Non-pigmented ciliary epithelial cell (primary cell): ENCODE measurements at regions not wholly inside any gene's neighbourhood (a gene's known extent, or its start where the extent isn't known, plus 50 kb on each side); places are given as distances from the start of the nearest gene placed in this dataset.
A peak's percentile ranks its signal among the peaks of the same experiment; 100 is the strongest.
"Not testable (repeated sequence)": the region's sequence is repeated elsewhere in the genome, so short reads cannot be mapped to it uniquely, and the experiment has no call there.

Experiments used
- DNase-seq: peaks from one replicate; pipeline ENCODE4 v3.0.0-alpha.2; 2010; ENCODE audit warnings: low read depth

DNA sequence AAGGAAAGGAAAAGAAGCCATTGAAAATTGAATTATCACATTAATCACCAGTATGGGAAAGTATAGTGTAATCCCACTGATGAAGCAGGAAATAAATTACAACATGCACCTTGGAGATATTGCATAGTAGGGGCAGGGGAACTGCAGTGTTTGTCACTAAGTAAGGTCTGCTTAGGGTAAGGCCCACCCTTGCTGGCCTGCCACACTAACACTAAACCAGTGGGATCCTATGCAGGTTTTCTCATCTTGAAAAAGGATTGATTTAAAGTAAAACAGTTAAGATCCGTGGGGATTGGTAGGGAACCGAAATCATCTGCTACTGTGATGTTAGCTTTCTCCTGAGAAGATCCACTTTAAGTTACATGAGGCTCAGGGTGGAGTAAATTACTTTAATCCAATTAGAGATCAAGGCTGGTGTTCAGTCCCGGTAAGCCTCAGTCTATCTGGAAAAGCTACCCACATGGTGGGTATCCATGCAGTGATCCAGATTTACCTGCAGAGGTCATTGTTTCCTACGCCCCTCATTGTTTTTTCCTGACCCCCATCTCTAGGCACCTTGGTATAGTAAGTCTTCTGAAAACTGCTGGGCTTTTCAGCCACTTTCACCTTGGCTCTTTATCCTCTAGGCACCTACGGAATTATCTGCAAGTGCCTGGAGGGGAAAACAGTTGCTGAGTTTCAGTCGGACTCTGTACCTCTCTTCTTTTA is 1014.9 kb upstream of the ATXN8OS start:
- no peak for DNase-seq

DNA sequence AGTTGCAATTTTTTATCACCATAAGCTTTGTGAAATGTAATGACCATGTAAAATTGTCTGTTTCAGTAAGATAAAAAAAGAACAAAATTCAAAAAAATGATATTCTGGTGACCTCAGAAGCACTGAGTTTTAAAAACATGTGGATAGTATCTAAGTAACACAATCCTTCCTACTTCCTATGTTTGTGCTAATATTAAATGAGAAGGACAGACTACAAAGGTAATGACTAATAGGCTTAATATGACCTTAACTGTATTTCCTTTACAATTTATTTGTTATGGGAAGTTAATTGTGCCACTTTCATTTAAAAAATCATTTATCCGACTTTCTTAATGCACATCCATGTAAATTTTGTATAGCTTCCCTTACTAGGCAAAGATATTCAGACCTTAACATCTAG is 1030.4 kb upstream of the ATXN8OS start:
- DNase-seq, result peak; percentile 10

DNA sequence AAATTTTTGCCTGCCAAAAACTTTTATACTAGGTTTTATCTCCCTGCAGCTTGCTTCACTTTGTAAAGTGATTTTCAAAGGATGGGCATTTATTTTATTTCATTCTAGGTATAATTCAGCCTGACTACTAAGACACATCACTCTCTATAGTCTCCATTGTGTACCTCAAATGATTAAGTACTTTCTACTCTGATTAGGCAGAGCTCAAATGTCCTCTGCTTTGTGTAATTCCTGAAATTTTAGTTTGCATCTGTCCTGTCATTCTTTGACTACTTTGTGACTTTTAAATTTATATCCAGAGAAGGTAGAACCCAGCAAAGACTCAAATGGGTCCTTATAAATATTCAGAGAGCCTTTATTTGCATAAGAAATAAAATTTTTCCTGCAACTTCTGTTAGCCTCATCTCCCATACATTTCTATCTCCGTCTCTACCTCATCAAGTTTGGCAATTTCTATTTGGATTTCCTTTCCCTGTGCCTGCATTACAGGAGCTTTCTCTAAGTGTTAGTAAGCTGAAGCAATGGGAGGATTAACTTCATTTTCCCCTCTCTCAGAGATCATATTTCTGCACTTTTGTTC is 1038.0 kb upstream of the ATXN8OS start:
- DNase-seq, result no peak

DNA sequence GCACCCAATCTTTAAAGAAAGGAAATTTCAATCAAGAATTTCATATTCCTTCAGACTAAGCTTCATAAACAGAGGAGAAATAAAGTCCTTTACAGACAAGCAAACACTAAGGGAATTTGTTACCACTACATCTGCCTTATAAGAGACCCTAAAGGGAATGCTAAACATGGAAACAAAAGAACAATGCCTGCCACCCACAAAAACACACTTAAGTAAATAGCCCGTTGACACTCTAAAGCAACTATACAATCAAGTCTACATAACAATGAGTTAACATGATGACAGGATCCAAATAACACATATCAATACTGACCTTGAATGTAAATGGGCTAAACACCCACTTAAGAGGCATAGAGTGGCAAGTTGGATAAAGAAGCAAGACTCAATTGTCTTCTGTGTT is 1056.9 kb upstream of the ATXN8OS start:
- no peak for DNase-seq

DNA sequence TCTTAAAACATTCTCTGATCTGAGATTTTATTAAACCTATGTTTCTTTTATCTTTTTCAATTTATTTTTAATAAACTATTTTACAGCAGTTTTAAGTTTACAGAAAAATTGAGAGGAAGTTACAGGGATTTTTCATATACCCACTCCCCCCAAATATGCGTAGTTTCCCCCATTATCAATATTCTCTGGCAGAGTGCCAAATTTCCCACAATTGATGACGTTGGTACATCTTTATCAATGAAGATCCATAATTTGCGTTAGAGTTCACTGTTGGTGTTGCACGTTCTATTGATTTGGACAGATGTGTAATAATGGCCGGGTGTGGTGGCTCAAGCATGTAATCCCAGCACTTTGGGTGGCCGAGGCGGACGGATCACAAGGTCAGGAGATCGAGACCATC is 1063.0 kb upstream of the ATXN8OS start:
- DNase-seq, result no peak

DNA sequence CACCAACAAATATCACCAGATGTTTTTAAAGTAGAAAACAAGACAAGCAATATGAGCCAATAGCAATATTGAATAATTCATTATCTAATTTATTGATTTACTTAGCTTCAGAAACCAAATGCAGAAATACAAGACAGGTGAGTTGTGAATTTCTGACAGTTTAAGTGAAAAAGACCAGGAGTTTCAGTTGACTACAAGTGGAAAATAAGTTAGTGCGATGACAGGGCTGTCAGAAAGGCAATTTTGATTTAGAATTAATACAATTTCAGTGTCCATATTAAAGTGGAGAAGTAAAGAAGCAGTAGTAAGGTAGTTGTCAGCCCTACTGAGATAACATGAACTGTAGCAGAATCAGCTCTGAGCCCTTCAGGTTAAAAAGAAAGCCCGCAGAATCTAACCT is 1066.7 kb upstream of the ATXN8OS start:
- DNase-seq, result no peak

DNA sequence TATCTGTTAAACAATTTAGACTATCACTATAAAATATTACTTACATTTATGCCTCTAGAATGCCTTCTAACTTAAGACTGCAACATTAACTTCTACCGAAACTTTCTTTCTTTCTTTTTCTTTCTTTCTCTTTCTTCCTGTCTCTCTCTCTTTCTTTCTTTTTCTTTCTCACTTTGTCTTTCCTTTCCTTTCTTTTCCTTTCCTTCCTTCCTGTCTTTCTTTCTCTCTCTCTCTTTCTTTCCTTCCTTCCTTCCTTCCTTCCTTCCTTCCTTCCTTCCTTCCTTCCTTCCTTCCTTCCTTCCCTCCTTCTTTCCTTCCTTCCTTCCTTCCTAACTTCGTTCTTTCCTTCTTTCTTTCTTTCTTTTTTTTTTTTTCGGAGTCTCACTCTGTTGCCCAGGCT is 1071.9 kb upstream of the ATXN8OS start:
- no peak for DNase-seq

DNA sequence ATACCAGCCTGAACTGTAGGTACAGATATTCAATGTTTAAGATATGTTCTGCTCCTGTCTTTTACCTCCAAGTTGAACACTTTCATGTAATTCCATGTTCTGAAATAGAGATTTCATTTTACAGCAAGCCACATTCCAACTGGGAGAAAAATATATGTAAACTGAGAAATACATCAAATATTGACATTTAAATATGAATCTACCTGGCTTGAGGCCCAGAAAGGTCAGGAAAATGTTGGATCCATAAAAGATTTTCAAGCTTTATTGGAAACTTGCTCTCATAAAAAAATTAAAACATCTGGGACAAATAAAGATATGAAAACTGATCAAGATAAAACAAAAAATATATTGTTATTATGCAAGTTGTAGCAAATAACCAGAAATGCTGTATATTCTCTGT is 1078.7 kb upstream of the ATXN8OS start:
- no peak for DNase-seq

DNA sequence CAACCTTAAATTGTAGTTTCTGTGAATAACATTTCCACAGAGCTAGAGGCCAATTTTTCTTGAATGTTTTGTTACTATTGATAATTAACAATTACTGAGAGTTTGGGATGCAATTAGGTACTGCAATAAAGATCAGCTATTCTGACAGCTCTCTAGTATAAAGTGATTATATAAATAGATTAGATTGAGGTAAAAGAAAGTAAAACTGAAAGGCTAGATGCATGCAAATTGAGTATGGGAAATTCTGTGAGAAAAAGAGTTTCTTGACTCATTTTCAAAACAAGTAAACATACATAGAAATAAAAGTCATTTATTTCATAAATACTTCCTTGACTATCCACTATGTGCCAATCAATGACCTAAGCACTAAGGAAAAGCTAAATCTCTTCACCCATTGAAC is 1087.5 kb upstream of the ATXN8OS start:
- no peak for DNase-seq

DNA sequence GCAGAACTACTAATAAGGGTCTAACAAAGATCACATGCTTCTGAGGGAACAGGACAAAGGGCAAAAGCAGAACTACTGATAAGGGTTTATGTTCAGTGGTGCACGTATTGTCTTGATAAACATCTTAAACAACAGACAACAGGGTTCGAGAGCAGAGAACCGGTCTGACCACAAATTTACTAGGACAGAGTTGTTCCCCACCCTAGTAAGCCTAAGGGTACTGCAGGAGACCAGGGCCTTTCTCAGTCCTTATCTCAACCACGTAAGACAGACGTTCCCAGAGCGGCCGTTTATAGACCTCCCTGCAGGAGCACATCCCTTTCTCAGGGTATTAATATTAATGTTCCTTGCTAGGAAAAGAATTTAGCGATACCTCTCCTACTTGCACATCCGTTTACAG is 1089.5 kb upstream of the ATXN8OS start:
- not testable (repeated sequence) for DNase-seq

DNA sequence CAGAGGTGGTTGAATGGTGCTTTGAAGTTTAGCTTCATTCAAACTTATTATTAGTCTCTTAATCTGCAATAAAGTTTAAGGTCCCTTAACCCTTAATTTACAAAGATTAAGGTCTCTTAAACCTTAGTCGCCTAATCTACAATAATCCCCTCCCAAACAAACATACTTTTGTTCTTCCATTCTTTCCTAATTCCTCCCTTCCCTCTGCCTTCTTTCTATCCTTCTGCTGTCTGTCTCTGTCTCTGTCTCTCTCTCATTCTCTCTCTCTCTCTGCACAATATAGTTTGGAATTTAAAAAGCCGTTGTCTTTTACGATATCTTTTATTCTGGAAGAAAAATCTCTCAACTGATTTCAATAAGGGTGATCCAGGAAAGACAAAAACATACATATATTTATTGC is 1096.8 kb upstream of the ATXN8OS start:
- no peak for DNase-seq

DNA sequence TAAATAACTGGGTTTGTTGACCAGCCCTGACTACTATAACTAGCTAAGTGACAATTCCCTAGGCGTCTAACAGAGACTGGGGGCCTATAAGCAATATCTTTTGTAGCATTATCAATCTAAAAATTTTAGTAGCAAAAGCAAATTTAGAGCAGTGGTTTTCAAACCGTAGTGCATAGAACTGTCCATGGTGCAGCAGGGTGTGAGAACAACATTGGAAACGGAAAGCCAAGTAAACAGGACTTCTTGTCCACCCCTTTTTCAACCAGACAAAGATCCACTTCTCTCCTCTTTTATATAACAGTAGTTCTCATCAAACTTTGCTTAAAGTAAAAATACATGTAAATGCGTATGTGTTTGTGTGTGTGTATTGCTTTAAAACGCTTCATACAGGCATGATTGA is 1099.1 kb upstream of the ATXN8OS start:
- DNase-seq, result no peak

DNA sequence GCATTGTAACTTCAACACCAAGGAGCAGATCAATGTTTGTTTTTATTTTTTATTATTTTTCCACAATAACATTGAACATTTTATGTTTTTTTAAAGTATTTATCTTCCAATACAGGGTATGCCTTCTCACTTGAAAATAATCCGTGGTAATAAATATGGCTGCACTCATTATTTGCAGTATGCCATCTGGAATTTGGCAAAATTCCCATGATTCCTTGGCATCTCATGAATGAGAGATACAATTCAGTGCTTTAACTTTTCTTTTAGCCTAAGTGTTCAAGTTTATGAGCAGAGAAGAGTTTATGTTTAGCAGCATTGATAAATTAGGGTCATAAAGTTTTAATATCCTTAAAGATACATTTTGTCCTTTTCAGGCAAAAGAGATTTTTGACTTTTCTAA is 1109.6 kb upstream of the ATXN8OS start:
- DNase-seq, result no peak

DNA sequence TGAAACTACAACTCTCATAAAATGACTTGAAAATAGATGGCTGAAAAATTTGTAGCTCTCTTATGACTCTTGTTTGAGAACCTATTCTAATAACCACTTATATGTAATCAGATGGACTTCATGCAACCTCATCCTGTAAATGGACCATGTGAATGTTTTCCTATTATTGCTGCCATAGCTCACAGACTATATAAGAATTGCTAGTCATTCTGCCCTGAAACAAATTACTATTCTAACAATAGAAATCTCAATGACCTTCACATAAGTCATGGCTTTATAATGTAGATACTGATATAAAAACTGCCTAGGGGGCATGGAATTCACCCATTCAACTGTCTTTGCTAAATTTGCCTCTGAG is 1111.0 kb upstream of the ATXN8OS start:
- no peak for DNase-seq

DNA sequence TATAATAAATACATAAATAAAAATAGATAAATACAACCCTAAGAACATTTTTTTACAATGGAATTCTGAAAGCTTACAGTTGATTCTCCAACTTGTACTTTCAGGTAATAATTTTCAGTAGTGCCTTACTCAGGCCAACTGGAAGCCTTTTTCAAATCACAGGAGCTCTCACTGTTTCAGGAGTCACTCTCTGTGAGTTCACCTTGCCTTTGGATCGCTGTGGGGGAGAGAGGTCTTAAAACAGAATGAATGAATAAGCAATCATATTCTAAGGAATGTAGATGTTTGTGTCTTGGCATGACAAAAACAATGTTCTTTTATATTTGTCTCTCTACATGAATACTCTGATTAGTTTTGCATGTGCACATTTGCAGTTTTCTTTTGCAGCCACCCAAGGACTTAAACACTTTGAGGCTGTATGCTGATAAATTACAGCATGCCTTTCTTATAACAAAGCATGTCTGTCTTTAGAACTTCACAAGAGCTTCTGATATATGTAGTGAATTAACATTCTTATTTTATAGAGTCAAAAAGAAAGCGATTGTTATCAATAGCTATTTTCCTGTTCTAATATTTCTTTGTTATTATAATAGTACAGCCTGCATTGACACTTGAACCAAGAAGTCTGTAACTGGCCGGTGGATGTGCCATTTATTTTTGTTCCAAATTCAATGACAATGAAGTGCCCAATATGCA is 1111.5 kb upstream of the ATXN8OS start:
- DNase-seq, result no peak

DNA sequence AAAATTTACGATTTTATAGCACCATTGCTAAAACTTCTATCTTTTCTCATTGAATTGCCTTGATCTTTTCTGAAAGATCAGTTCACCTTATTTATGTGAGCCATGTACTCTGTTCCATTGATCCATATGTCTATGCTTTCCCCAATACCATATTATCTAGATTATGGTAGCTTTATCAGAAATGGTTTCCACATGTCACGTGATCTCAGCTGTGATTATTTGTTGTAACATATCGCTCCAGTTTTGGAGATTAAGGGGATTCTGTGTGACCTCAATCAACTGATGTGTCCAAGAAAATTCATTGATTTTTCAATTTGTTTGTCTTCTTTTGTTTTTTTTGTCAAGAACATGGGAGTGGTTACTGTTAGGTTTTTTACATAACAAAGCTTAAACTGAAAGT is 1114.5 kb upstream of the ATXN8OS start:
- no peak for DNase-seq

DNA sequence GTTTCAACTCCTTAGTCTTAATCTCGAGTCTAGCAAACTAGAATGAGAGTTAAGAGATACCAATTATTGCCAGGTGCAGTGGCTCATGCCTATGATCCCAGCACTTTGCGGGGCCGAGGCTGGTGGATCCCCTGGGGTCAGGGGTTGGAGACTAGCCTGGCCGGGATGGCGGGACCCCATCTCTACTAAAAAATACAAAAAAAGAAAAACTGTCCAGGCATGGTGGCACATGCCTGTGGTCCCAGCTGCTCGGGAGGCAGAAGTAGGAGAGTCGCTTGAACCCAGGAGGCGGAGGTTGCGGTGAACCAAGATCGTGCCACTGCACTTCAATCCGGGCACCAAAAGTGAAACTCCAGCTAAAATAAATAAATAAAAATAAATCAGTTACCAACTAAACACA is 1119.5 kb upstream of the ATXN8OS start:
- no peak for DNase-seq

DNA sequence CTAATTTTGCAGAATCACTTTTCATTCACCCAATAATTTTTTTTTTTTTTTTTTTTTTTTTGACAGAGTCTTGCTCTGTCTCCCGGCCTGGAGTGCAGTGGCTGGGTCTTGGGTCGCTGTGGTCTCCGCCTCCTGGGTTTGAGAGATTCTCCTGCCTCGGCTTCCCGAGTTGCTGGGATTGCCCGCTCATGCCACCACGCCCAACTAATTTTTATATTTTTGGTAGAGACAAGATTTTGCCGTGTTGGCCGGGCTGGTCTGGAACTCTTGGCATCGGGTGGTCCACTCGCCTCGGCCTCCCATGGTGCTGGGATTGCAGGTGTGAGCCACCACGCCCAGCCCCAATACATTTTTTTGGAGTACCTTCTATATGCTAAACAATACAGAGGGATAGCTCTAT is 1120.0 kb upstream of the ATXN8OS start:
- no peak for DNase-seq

DNA sequence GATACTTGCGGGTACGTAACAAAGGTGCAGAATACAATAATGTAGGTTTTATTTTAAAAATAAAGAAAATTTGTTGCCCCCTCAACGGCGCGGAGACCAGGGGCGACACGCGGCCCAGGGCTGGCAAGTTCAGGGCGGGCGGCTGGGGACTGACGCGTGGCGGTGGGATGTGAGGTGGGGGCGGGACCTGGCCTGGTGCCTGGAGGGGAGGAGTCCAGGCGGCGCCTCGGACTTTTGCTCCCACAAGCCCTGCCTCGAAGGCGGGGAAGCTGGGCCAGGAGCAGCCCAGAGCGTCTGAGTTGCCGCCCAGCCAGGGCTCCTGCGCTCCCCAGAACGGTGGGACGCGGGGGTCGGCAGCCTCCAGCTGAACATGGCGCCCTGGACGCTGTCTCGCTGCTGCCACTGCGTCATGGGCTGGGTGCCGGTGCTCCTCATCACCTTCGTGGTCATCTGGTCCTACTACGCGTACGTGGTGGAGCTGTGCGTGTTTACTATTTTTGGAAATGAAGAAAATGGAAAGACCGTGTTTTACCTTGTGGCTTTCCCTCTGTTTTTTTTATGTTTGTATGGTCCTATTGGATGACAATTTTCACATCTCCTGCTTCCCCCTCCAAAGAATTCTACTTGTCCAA is 1122.8 kb upstream of the ATXN8OS start:
- DNase-seq, result no peak

DNA sequence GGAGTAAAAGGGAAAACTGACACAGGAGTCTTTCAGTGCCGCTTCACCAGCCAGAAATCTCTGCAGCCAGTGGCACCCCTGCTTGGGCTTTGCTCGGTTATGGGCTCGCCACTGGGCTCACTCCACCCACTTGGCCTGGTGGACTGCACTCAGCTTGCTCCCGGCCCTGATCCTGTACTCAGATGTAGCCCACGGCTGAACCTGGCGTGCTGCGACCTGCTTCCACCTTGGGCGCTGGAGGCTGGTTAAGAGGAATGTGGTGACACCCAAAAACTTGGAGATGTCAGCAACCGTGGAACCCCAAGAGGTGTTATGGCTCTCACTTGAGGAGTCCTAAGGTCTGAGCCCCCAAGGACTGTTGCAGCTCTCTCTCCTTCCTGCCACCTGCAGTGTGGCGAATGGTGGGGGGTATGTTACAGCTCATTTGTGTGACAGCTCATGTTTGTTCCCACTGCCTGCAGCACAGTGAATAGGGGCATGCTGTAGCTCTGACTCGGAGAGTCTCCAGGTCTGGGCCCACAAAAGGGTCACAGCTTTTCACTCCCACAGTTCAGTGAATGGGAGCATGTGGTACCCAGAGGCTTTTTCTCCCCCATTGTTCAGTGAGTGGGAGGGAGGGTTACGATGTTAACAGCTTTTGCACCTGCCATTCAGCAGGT is 1124.5 kb upstream of the ATXN8OS start:
- no peak for DNase-seq

DNA sequence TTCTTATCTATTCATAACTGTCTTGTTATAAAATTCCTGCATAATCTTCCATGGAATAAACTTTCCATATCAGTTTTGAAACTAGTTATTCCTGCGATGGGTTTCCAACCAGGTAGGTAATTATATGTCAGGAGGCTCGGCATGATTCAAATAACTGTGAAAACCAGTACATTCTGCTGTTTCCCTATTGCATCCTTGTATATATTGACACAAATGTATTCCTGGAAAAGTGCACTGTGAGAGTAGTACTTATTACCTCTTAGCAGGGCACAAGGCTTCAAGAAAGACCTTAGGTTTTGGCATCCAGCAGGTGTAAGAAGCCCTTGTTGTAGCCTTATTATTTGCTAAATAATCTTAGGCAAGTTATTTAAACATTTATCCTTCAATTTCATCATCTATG is 1131.3 kb upstream of the ATXN8OS start:
- no peak for DNase-seq

DNA sequence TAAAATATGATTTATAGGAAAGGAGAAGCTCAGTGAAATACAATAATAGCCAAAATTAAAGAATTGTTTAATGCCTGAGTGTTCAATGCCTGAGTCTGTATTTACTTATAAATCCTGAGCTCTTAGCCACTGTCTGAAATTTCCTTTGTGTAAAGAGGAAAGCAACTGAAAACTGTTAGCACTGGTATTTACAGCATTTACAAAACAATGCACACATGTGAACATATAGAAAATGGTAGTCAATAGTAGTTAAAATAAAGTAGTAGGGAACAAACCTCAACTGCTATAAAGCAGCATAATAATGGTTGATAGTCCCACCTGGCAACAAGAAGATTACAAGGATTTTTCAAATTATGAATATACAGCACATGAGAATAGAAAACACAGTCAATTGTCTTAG is 1137.1 kb upstream of the ATXN8OS start:
- no peak for DNase-seq

DNA sequence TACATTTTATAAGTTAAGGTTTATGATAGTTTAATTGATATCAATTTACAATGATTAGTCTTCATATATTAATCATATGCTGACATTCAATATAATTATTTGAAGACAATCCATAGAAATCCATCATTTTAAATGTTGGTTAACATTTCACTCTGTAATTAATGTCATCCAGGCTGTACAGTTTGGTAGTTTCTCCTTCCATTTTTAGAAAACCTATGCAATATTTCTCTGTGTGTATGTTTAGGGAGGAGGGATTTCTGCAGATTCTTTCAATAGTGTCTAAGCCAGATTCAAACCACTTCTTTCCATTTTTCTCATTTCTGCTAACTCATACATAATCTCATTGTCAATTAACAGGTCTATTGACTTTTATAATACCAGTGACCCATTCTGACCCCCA is 1159.0 kb upstream of the ATXN8OS start:
- DNase-seq, result no peak
